Neural cell (in vitro differentiated cells): ENCODE measurements at regions not wholly inside any gene's neighbourhood (a gene's known extent, or its start where the extent isn't known, plus 50 kb on each side); places are given as distances from the start of the nearest gene placed in this dataset.

Experiments
- H2AFZ ChIP-seq: fragments of 200-600, 300-800 bp; sonication (generic), shearing (Covaris generic); 2 replicates; pipeline ENCODE4 v1.6.0; 2014; ENCODE audit warnings: low read depth, mild to moderate bottlenecking, antibody characterized with exemption, low read length, moderate library complexity
- H3F3A ChIP-seq: fragments of 200-600 bp; shearing (Covaris generic); 2 replicates; pipeline ENCODE4 v1.6.1; 2016; ENCODE audit warnings: mild to moderate bottlenecking, moderate library complexity, mixed read lengths, antibody characterized with exemption, low read length; ENCODE audit not compliant: insufficient read depth, poor library complexity, severe bottlenecking
- H3K27ac ChIP-seq: fragments of 200-600, 300-800 bp; sonication (generic), shearing (Covaris generic); 2 replicates; pipeline ENCODE4 v1.5.1; 2014; ENCODE audit warnings: mild to moderate bottlenecking, low read length, moderate library complexity
- H3K27me3 ChIP-seq: fragments of 300-800, 200-600 bp; sonication (generic), shearing (Covaris generic); 2 replicates; pipeline ENCODE4 v1.6.0; 2014; ENCODE audit warnings: mild to moderate bottlenecking, low read depth, low read length, moderate library complexity; ENCODE audit not compliant: insufficient read depth
- H3K36me3 ChIP-seq: fragments of 300-800, 200-600 bp; sonication (generic), shearing (Covaris generic); 2 replicates; pipeline ENCODE4 v1.5.1; 2014; ENCODE audit warnings: mild to moderate bottlenecking, antibody characterized with exemption, low read length, moderate library complexity; ENCODE audit not compliant: insufficient read depth
- H3K4me2 ChIP-seq: fragments of 300-800, 200-600 bp; sonication (generic), shearing (Covaris generic); 2 replicates; pipeline ENCODE4 v1.6.0; 2014; ENCODE audit warnings: mild to moderate bottlenecking, low read length
- H3K4me3 ChIP-seq: fragments of 300-800, 200-600 bp; sonication (generic), shearing (Covaris generic); 2 replicates; pipeline ENCODE4 v1.5.1; 2014; ENCODE audit warnings: mild to moderate bottlenecking, low read length, moderate library complexity
- H3K79me2 ChIP-seq: fragments of 200-600 bp; shearing (Covaris generic); replicated peaks from 2 replicates; pipeline ENCODE4 v1.6.0; 2014; ENCODE audit warnings: mild to moderate bottlenecking, low read length, moderate library complexity; ENCODE audit not compliant: insufficient read depth
- H3K9ac ChIP-seq: fragments of 300-800, 200-600 bp; sonication (generic), shearing (Covaris generic); 2 replicates; pipeline ENCODE4 v1.6.1; 2016; ENCODE audit warnings: mild to moderate bottlenecking, low read length, mixed read lengths
- H3K9me2 ChIP-seq: fragments of 200-600 bp; shearing (Covaris generic); 2 replicates; pipeline ENCODE4 v1.6.1; 2016; ENCODE audit warnings: mild to moderate bottlenecking, low read length, mixed read lengths; ENCODE audit not compliant: insufficient read depth
- H3K9me3 ChIP-seq: fragments of 200-600, 300-800 bp; sonication (generic), shearing (Covaris generic); 2 replicates; pipeline ENCODE4 v1.6.1; 2016; ENCODE audit warnings: mild to moderate bottlenecking, mixed run types, low read length, moderate library complexity, mixed read lengths
- H4K20me1 ChIP-seq: fragments of 200-600 bp; shearing (Covaris generic); 2 replicates; pipeline ENCODE4 v1.6.1; 2016; ENCODE audit warnings: mild to moderate bottlenecking, mixed run types; ENCODE audit not compliant: insufficient read depth
- EP300 ChIP-seq: fragments of 450-650 bp; conservative IDR thresholded peaks from 2 replicates; pipeline ENCODE4 v1.6.1; 2014; ENCODE audit warnings: antibody characterized with exemption, mild to moderate bottlenecking, moderate library complexity; ENCODE audit not compliant: poor library complexity, severe bottlenecking
- EZH2 ChIP-seq: fragments of 200-600, 300-800 bp; shearing (Covaris generic), sonication (generic); IDR thresholded peaks from 2 replicates; pipeline ENCODE4 v1.6.1; 2014; ENCODE audit warnings: antibody characterized with exemption, low read length, borderline replicate concordance, mild to moderate bottlenecking; ENCODE audit not compliant: insufficient read depth, poor library complexity, severe bottlenecking
- MXI1 ChIP-seq: fragments of 450-650 bp; conservative IDR thresholded peaks from 2 replicates; pipeline ENCODE4 v1.6.1; 2014; ENCODE audit warnings: antibody characterized with exemption, mild to moderate bottlenecking; ENCODE audit not compliant: poor library complexity, severe bottlenecking
- RAD21 ChIP-seq: fragments of 450-650 bp; conservative IDR thresholded peaks from 2 replicates; pipeline ENCODE4 v1.6.1; 2014; ENCODE audit warnings: antibody characterized with exemption, mild to moderate bottlenecking, moderate library complexity
- REST ChIP-seq: IDR thresholded peaks from 2 replicates; pipeline ENCODE4 v1.6.1; 2012; ENCODE audit warnings: borderline replicate concordance
- TAF1 ChIP-seq: IDR thresholded peaks from 2 replicates; pipeline ENCODE4 v1.6.1; 2012; ENCODE audit warnings: low read depth

- no peaks in the 10 kb centered on the region for H3K79me2 ChIP-seq
- H4K20me1 ChIP-seq = no peaks in the 10 kb centered on the region
- H3K4me2 ChIP-seq = no peak overlapping the region
- no peaks in the 10 kb centered on the region for H3K36me3 ChIP-seq
- no peaks in the 10 kb centered on the region for H3K27me3 ChIP-seq
- H3F3A ChIP-seq = no peaks in the 10 kb centered on the region
- H2AFZ ChIP-seq = no peak overlapping the region
- no peaks in the 10 kb centered on the region for H3K9me2 ChIP-seq
- H3K4me3 ChIP-seq = no peak overlapping the region
- H3K9me3 ChIP-seq = no peaks in the 10 kb centered on the region
- no peak overlapping the region for H3K9ac ChIP-seq
- H3K27ac ChIP-seq = no peak overlapping the region
- TF ChIP-seq EZH2 = no peak
Measured at GRCh38 chr1:191662746-191663145, 495.5 kb upstream of the RGS18 start.

- Histone ChIP-seq H3F3A (no peaks in the 10 kb centered on the region), H3K27me3 (no peaks in the 10 kb centered on the region), H4K20me1 (no peaks in the 10 kb centered on the region), H2AFZ (no peak overlapping the region), H3K4me2 (no peak overlapping the region), H3K9me2 (no peaks in the 10 kb centered on the region), H3K9me3 (no peaks in the 10 kb centered on the region), H3K36me3 (no peaks in the 10 kb centered on the region), H3K79me2 (no peaks in the 10 kb centered on the region), H3K4me3 (no peak overlapping the region), H3K9ac (no peak overlapping the region), H3K27ac (no peak overlapping the region)
- no peak for TF ChIP-seq REST
- TF ChIP-seq EZH2 = no peak
- TF ChIP-seq EP300 = no peak
- no peak for TF ChIP-seq RAD21
- TF ChIP-seq MXI1 = no peak
- no peak for TF ChIP-seq TAF1
Measured at GRCh38 chr1:191668525-191668924, 489.7 kb upstream of the RGS18 start.

- no peaks in the 10 kb centered on the region for H3K36me3 ChIP-seq
- H3K27me3 ChIP-seq = no peaks in the 10 kb centered on the region
- no peaks in the 10 kb centered on the region for H3K79me2 ChIP-seq
- H3K27ac ChIP-seq = no peak overlapping the region
- H3K9me3 ChIP-seq = no peaks in the 10 kb centered on the region
- no peak overlapping the region for H3K4me3 ChIP-seq
- no peak overlapping the region for H3K4me2 ChIP-seq
- no peaks in the 10 kb centered on the region for H3F3A ChIP-seq
- no peak overlapping the region for H2AFZ ChIP-seq
- no peaks in the 10 kb centered on the region for H4K20me1 ChIP-seq
- no peak overlapping the region for H3K9ac ChIP-seq
- H3K9me2 ChIP-seq = no peaks in the 10 kb centered on the region
- no peak for TF ChIP-seq REST
Measured at GRCh38 chr1:191669629-191670028, 488.6 kb upstream of the RGS18 start.
